Spleen (tissue), 11 donors: ENCODE measurements at regions not wholly inside any gene's neighbourhood (a gene's known extent, or its start where the extent isn't known, plus 50 kb on each side); places are given as distances from the start of the nearest gene placed in this dataset.
"Not testable (repeated sequence)": the region's sequence is repeated elsewhere in the genome, so short reads cannot be mapped to it uniquely, and the experiment has no call there.

Experiments
- DNase-seq: peaks from one replicate; pipeline ENCODE4 v3.0.0-alpha.2; 2020
- H3K27ac ChIP-seq, 8 donors: fragments of 200-600 bp; sonication (generic) in 7 of 8; 1 replicate in 4 of 8; 2 replicates in 4 of 8; pipeline versions ENCODE4 v1.5.0 to v1.8.0; 2016 to 2021; ENCODE audit warnings: inconsistent platforms in 4 of 8, mild to moderate bottlenecking in 4 of 8, moderate library complexity in 1 of 8
- H3K27me3 ChIP-seq, 7 donors: fragments of 200-600 bp; sonication (generic) in 6 of 7; replicated peaks in 1 of 7; 1 replicate in 4 of 7; 2 replicates in 3 of 7; pipeline versions ENCODE4 v1.5.0 to v1.8.0; 2016 to 2021; ENCODE audit warnings: inconsistent platforms in 3 of 7, mild to moderate bottlenecking in 1 of 7
- H3K36me3 ChIP-seq, 6 donors: fragments of 200-600 bp; sonication (generic) in 5 of 6; 1 replicate in 4 of 6; 2 replicates in 2 of 6; pipeline versions ENCODE4 v1.5.0 to v1.8.0; 2016 to 2021; ENCODE audit warnings: inconsistent platforms in 2 of 6
- H3K4me1 ChIP-seq, 6 donors: fragments of 200-600 bp; sonication (generic) in 5 of 6; 1 replicate in 3 of 6; 2 replicates in 3 of 6; pipeline versions ENCODE4 v1.5.0 to v1.8.0; 2016 to 2021; ENCODE audit warnings: inconsistent platforms in 3 of 6
- H3K4me3 ChIP-seq, 8 donors: fragments of 200-600 bp; sonication (generic) in 7 of 8; 1 replicate in 4 of 8; 2 replicates in 4 of 8; pipeline versions ENCODE4 v1.5.0 to v1.8.0; 2016 to 2021; ENCODE audit warnings: inconsistent platforms in 4 of 8, mild to moderate bottlenecking in 4 of 8, moderate library complexity in 2 of 8
- H3K9me3 ChIP-seq, 8 donors: fragments of 200-600 bp; sonication (generic) in 7 of 8; 1 replicate in 4 of 8; 2 replicates in 4 of 8; pipeline versions ENCODE4 v1.5.0 to v1.8.0; 2016 to 2021; ENCODE audit warnings: inconsistent platforms in 4 of 8
- POLR2A ChIP-seq, 3 donors: fragments of 450-650 bp; IDR thresholded peaks; one replicate each; pipeline ENCODE4 v1.5.1; 2017; ENCODE audit warnings: antibody characterized with exemption in 3 of 3, mild to moderate bottlenecking in 1 of 3
- POLR2AphosphoS5 ChIP-seq, 3 donors: sonication (generic); formaldehyde crosslinking; IDR thresholded peaks; one replicate each; pipeline ENCODE4 v1.5.1; 2017; ENCODE audit warnings: antibody characterized with exemption in 3 of 3
- WGBS, 5 donors: extraction: QIAGEN DNeasy Blood & Tissue Kit in 3 of 5; methylation state at CpG; one replicate each; pipeline versions ENCODE4 v1.1.5 to v1.1.7; 2013 to 2018; 5-methylcytosine and 5-hydroxymethylcytosine counted together
- intact Hi-C: fragments of 100-400 bp; cut with DNase I; formaldehyde crosslinking; loops from one replicate; pipeline ENCODE4 v1.15.0; 2023; ENCODE audit warnings: low total_unique reads
- TF ChIP-seq, protein P1 (sequence below), 11 experiments: fragments of 200-600 bp in 7 of 11; fragments of 450-650 bp in 4 of 11; sonication (generic) in 4 of 11; IDR thresholded peaks in 8 of 11; conservative IDR thresholded peaks in 3 of 11; 1 replicate in 7 of 11; 2 replicates in 4 of 11; pipeline versions ENCODE4 v1.4.0 to v1.8.0; 2016 to 2021; ENCODE audit warnings: antibody characterized with exemption in 11 of 11, inconsistent platforms in 4 of 11, mild to moderate bottlenecking in 1 of 11
- donor health status: healthy with polysubstance abuse.
- donor health status: DM: no; HTN: no; CAD: no; lungs with moderate emphysema.
- donor health status: DM: no; HTN: no; CAD: no.
- donor health status: Bipolar disorder and iron deficiency.
- donor health status: healthy.
- donor health status: DM: no; HTN: no; CAD: no.
- donor health status: DM: yes; HTN: yes; CAD: no.

DNA sequence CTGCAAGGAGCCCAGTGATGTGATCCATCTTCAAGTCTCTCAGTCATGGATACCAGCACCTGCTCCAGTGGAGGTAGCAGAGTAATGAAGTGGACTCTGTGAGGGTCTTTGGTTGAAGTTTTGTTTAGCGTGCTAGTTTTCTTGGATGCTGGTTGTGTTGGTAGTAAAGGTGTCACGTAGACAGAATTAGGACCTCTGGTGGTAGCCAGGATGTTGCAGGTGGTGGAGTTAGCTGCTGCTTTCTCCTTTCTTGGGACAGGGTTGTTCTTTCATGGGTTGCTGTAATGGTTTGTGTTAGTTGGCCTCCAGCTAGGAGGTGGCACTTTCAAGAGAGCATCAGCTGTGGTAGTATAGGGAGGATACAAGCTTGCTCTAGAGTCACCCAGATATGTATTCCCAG lies 125.2 kb downstream of the ANXA2 start:
- H3K4me3 ChIP-seq, result no peak overlapping the region
- H3K27me3 ChIP-seq, result peaks cover 0 to 29% (median 0%) of the 10 kb centered on the region in 7 donors
- WGBS, 5 donors, result 78 to 93% (median 93%) methylated on average over 2 of the region's 2 CpGs
- no peak overlapping the region for H3K27ac ChIP-seq
- H3K36me3 ChIP-seq, result no peaks in the 10 kb centered on the region
- no peak for TF ChIP-seq POLR2A (IDR thresholded peaks at IDR 0.05)
- intact Hi-C loops, result no loop called here
- no peak for DNase-seq
- H3K4me1 ChIP-seq, result no peaks in the 10 kb centered on the region
- H3K9me3 ChIP-seq, result peaks cover 9 to 34% (median 27%) of the 10 kb centered on the region in 8 donors

- peaks cover 9 to 34% (median 27%) of the 10 kb centered on the region in 8 donors for H3K9me3 ChIP-seq
- WGBS, 5 donors, result 57 to 85% (median 78%) methylated on average over 3 of the region's 3 CpGs
- no peak for DNase-seq
- no peaks in the 10 kb centered on the region for H3K4me1 ChIP-seq
- no peak overlapping the region for H3K4me3 ChIP-seq
- peaks cover 0 to 25% (median 0%) of the 10 kb centered on the region in 7 donors for H3K27me3 ChIP-seq
- no peak overlapping the region for H3K27ac ChIP-seq
- intact Hi-C loops, result no loop called here
- no peaks in the 10 kb centered on the region for H3K36me3 ChIP-seq
- TF ChIP-seq POLR2AphosphoS5 (IDR thresholded peaks at IDR 0.05) (no peak), POLR2A (IDR thresholded peaks at IDR 0.05) (no peak)
- TF ChIP-seq, protein P1, sequence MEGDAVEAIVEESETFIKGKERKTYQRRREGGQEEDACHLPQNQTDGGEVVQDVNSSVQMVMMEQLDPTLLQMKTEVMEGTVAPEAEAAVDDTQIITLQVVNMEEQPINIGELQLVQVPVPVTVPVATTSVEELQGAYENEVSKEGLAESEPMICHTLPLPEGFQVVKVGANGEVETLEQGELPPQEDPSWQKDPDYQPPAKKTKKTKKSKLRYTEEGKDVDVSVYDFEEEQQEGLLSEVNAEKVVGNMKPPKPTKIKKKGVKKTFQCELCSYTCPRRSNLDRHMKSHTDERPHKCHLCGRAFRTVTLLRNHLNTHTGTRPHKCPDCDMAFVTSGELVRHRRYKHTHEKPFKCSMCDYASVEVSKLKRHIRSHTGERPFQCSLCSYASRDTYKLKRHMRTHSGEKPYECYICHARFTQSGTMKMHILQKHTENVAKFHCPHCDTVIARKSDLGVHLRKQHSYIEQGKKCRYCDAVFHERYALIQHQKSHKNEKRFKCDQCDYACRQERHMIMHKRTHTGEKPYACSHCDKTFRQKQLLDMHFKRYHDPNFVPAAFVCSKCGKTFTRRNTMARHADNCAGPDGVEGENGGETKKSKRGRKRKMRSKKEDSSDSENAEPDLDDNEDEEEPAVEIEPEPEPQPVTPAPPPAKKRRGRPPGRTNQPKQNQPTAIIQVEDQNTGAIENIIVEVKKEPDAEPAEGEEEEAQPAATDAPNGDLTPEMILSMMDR (IDR thresholded peaks at IDR 0.05 in 8 of 11, conservative IDR thresholded peaks at IDR 0.05 in 3 of 11), result no peak
Measured at GRCh38 chr15:60275624-60276023, 122.2 kb downstream of the ANXA2 start.

DNA sequence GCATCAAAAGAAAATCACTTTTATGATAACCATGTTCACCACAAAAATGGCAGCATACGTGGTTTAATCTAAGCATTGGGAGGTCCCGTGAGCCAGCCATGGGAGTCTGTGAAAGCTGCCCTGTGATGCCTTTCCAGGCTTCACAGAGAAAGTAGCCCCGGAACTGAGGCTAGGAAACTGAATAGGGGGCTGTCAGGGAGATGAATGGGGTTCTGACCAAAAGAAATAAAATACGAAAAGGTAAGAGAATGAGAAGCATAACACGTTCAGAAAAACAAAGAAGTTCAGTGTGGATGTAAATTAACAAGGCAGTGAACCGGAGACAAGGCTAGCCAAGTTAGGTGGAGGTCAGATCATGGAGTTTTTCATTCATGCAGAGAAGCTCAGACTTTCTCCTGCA lies 118.9 kb downstream of the ANXA2 start:
- Histone ChIP-seq H3K27ac (no peak overlapping the region), H3K9me3 (peaks cover 9 to 32% (median 27%) of the 10 kb centered on the region in 8 donors), H3K36me3 (no peaks in the 10 kb centered on the region), H3K4me3 (no peak overlapping the region), H3K4me1 (no peaks in the 10 kb centered on the region), H3K27me3 (peaks cover 0 to 20% (median 0%) of the 10 kb centered on the region in 7 donors)
- DNase-seq, result no peak
- 78 to 88% (median 85%) methylated on average over 6 of the region's 6 CpGs for WGBS, 5 donors
- TF ChIP-seq POLR2A (IDR thresholded peaks at IDR 0.05), result no peak
- TF ChIP-seq, protein P1 (IDR thresholded peaks at IDR 0.05 in 8 of 11, conservative IDR thresholded peaks at IDR 0.05 in 3 of 11), result no peak
- TF ChIP-seq POLR2AphosphoS5 (IDR thresholded peaks at IDR 0.05), result no peak
- intact Hi-C loops, result no loop called here

GRCh38 chr15:60280259-60280658 lies 117.5 kb downstream of the ANXA2 start:
- Histone ChIP-seq H3K4me3 (no peak overlapping the region), H3K9me3 (peaks cover 6 to 20% (median 17%) of the 10 kb centered on the region in 8 donors), H3K4me1 (no peaks in the 10 kb centered on the region), H3K27me3 (peaks cover 0 to 12% (median 0%) of the 10 kb centered on the region in 7 donors), H3K36me3 (no peaks in the 10 kb centered on the region), H3K27ac (no peak overlapping the region)
- no peak for DNase-seq
- 78 to 91% (median 81%) methylated on average over 2 of the region's 2 CpGs for WGBS, 5 donors
- TF ChIP-seq POLR2A (IDR thresholded peaks at IDR 0.05) (no peak), POLR2AphosphoS5 (IDR thresholded peaks at IDR 0.05) (no peak)
- TF ChIP-seq, protein P1 (IDR thresholded peaks at IDR 0.05 in 8 of 11, conservative IDR thresholded peaks at IDR 0.05 in 3 of 11), result no peak
- intact Hi-C loops, result no loop called here

DNA sequence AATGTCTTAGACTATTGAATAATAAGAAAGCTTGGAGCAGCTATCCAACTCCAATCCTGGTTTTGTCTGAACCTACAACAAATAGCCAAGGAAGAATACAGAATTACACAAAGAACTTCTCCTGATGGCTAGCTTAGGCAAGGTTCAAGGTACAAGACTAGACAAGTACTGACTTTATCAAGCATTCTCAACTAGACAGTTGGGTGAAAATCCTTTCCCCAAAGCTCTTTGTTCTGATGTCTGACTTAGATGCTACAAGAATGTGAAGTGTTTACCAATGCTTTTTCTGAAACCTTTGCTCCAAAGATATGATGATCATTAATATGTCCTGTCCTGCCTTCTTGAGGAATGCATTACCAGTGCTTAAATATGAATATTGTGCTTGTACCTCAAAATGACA lies 113.8 kb downstream of the ANXA2 start:
- Histone ChIP-seq H3K27ac (no peak overlapping the region), H3K9me3 (no peaks in the 10 kb centered on the region), H3K27me3 (peaks cover 0 to 17% (median 0%) of the 10 kb centered on the region in 7 donors), H3K36me3 (no peaks in the 10 kb centered on the region), H3K4me1 (no peaks in the 10 kb centered on the region), H3K4me3 (no peak overlapping the region)
- intact Hi-C loops, result no loop called here
- TF ChIP-seq, protein P1 (IDR thresholded peaks at IDR 0.05 in 8 of 11, conservative IDR thresholded peaks at IDR 0.05 in 3 of 11), result no peak
- TF ChIP-seq POLR2AphosphoS5 (IDR thresholded peaks at IDR 0.05) (no peak), POLR2A (IDR thresholded peaks at IDR 0.05) (no peak)
- no peak for DNase-seq

GRCh38 chr15:60295901-60296300 lies 101.9 kb downstream of the ANXA2 start:
- not testable (repeated sequence) for H3K36me3 ChIP-seq, DNase-seq
- 74 to 98% (median 92%) methylated on average over 5 of the region's 5 CpGs for WGBS, 5 donors

More at GRCh38 chr15:60295901-60296300, 101.9 kb downstream of the ANXA2 start:
- H3K27ac ChIP-seq, H3K27me3 ChIP-seq, H3K4me1 ChIP-seq, H3K4me3 ChIP-seq, intact Hi-C loops: not testable (repeated sequence)
- peaks cover 0 to 17% (median 4%) of the 10 kb centered on the region in 8 donors for H3K9me3 ChIP-seq
